ENCODE measurements at regions not wholly inside any gene's neighbourhood (a gene's known extent, or its start where the extent isn't known, plus 50 kb on each side); places are given as distances from the start of the nearest gene placed in this dataset.

DNA sequence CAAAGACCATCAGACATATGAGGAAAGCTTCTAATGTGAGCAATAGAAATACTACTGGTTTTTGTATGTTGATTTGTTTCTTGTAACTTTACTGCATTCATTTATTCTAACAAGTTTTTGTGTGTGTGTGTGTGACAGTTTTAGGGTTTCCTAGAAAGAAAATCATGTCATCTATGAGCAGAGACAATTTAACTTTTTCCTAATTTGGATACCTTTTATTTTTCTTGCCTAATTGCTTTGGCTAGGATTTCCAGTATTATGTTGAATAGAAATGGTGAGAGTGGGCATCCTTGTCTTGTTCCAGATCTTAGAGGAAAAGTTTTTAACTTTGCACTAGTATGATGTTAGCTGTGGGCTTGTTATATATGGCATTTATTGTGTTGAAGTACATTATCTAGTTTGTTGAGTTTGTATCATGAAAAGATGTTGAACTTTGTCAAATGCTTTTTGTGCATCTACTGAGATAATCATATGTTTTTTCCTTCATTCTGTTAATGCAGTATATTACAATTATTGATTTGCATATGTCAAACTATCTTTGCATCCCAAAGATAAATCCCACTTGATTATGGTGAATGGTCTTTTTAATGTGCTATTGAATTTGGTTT lies 117.3 kb upstream of the CDC42EP3 start:
- intact Hi-C loops (cut with micrococcal nuclease): no loop called here
- BruUV-seq (replicated peaks): no TSS peak
- Histone ChIP-seq H3K9me3 (ENCODE audit: control insufficient read depth in 1 of 2, insufficient read depth in 1 of 2, low read depth in 1 of 2, low read length in 2 of 2) (peaks cover 0 to 5% of the 10 kb centered on the region in 2 experiments; a peak in 1 of 4 replicates), H2AFZ (ENCODE audit: low read depth, low read length, poor library complexity, severe bottlenecking) (no peak overlapping the region), H3K9ac (ENCODE audit: low read length) (no peak overlapping the region), H3K79me2 (ENCODE audit: insufficient read depth, low read length) (no peaks in the 10 kb centered on the region), H3K4me3 (replicated peaks in 1 of 2; ENCODE audit: low read depth in 1 of 2, low read length in 2 of 2) (no peak overlapping the region), H3K36me3 (ENCODE audit: control insufficient read depth in 1 of 2, insufficient read depth in 2 of 2, low read length in 2 of 2) (no peaks in the 10 kb centered on the region), H3K9me2 (ENCODE audit: insufficient read depth) (no peaks in the 10 kb centered on the region), H4K20me1 (ENCODE audit: insufficient read depth) (no peaks in the 10 kb centered on the region), H3K27ac (ENCODE audit: low read depth, low read length) (no peak overlapping the region), H3K27me3 (ENCODE audit: insufficient read depth, low read length) (no peaks in the 10 kb centered on the region), H3K4me1 (ENCODE audit: control insufficient read depth in 1 of 2, insufficient read depth in 2 of 2, low read length in 2 of 2) (peaks cover 2 to 5% of the 10 kb centered on the region in 2 experiments; a peak in 1 of 4 replicates), H3K4me2 (ENCODE audit: low read length) (no peak overlapping the region)
- DNase-seq (ENCODE audit: low read depth, low spot score): no peak
- ATAC-seq: no peak
- CTCF ChIA-PET: no interaction called here
- POLR2A ChIA-PET: no interaction called here
- RAD21 ChIA-PET (ENCODE audit: low non-redundant PET in 1 of 2, low total read pairs in 2 of 2, uncharacterized antibody in 2 of 2, unreplicated experiment in 2 of 2): no interaction called here
- TF ChIP-seq SP1 (IDR thresholded peaks at IDR 0.05; ENCODE audit: low read depth) (no peak), POLR2A (IDR thresholded peaks at IDR 0.05; ENCODE audit: borderline replicate concordance, extremely low read depth, insufficient read depth, insufficient read length) (no peak), ZNF274 (IDR thresholded peaks at IDR 0.05; ENCODE audit: low read depth, low read length) (no peak), EZH2phosphoT487 (IDR thresholded peaks at IDR 0.05; ENCODE audit: borderline replicate concordance) (no peak), EZH2 (IDR thresholded peaks at IDR 0.05) (no peak), SRF (IDR thresholded peaks at IDR 0.05; ENCODE audit: low read depth) (no peak), JUND (IDR thresholded peaks at IDR 0.05) (no peak)
- TF ChIP-seq, protein P1, sequence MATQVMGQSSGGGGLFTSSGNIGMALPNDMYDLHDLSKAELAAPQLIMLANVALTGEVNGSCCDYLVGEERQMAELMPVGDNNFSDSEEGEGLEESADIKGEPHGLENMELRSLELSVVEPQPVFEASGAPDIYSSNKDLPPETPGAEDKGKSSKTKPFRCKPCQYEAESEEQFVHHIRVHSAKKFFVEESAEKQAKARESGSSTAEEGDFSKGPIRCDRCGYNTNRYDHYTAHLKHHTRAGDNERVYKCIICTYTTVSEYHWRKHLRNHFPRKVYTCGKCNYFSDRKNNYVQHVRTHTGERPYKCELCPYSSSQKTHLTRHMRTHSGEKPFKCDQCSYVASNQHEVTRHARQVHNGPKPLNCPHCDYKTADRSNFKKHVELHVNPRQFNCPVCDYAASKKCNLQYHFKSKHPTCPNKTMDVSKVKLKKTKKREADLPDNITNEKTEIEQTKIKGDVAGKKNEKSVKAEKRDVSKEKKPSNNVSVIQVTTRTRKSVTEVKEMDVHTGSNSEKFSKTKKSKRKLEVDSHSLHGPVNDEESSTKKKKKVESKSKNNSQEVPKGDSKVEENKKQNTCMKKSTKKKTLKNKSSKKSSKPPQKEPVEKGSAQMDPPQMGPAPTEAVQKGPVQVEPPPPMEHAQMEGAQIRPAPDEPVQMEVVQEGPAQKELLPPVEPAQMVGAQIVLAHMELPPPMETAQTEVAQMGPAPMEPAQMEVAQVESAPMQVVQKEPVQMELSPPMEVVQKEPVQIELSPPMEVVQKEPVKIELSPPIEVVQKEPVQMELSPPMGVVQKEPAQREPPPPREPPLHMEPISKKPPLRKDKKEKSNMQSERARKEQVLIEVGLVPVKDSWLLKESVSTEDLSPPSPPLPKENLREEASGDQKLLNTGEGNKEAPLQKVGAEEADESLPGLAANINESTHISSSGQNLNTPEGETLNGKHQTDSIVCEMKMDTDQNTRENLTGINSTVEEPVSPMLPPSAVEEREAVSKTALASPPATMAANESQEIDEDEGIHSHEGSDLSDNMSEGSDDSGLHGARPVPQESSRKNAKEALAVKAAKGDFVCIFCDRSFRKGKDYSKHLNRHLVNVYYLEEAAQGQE (IDR thresholded peaks at IDR 0.05; ENCODE audit: low read depth): no peak

Measured in HCT116 (cell line).